ENCODE measurements at regions not wholly inside any gene's neighbourhood (a gene's known extent, or its start where the extent isn't known, plus 50 kb on each side); places are given as distances from the start of the nearest gene placed in this dataset.

GRCh38 chr5:3999929-4000328, 404.3 kb downstream of the IRX1 start:
- Histone ChIP-seq H3K27ac (no peak overlapping the region), H3K36me3 (no peaks in the 10 kb centered on the region), H3K27me3 (no peaks in the 10 kb centered on the region), H3K4me1 (no peaks in the 10 kb centered on the region), H3K4me3 (no peak overlapping the region), H3K9me3 (no peaks in the 10 kb centered on the region)
- ATAC-seq, result no peak
- TF ChIP-seq CTCF (IDR thresholded peaks at IDR 0.05), result no peak
- no peak for TF ChIP-seq POLR2A (IDR thresholded peaks at IDR 0.05)
- DNase-seq, result no peak
- 63% methylated on average over 4 of the region's 4 CpGs for WGBS (ENCODE audit: insufficient coverage, low coverage, low lambda C conversion rate, missing lambda C conversion rate)
- intact Hi-C loops (cut with DNase I), result no loop called here

- 40% methylated on average over 10 of the region's 12 CpGs for WGBS (ENCODE audit: insufficient coverage, low coverage, low lambda C conversion rate, missing lambda C conversion rate)
- ATAC-seq, result no peak
- H3K4me1 ChIP-seq, result no peaks in the 10 kb centered on the region
These were observed 405.4 kb downstream of the IRX1 start for GRCh38 chr5:4001004-4001403.

GRCh38 chr5:4001758-4002533, 406.3 kb downstream of the IRX1 start:
- Histone ChIP-seq H3K4me1 (no peaks in the 10 kb centered on the region), H3K4me3 (no peak overlapping the region), H3K27ac (no peak overlapping the region), H3K9me3 (no peaks in the 10 kb centered on the region), H3K27me3 (no peaks in the 10 kb centered on the region), H3K36me3 (no peaks in the 10 kb centered on the region)
- ATAC-seq (no peak), DNase-seq (no peak)
- 46% methylated on average over 9 of the region's 10 CpGs for WGBS (ENCODE audit: insufficient coverage, low coverage, low lambda C conversion rate, missing lambda C conversion rate)
- no peak for TF ChIP-seq CTCF (IDR thresholded peaks at IDR 0.05)
- TF ChIP-seq POLR2A (IDR thresholded peaks at IDR 0.05), result no peak
- intact Hi-C loops (cut with DNase I), result no loop called here

More at GRCh38 chr5:4001004-4001403, 405.4 kb downstream of the IRX1 start:
- H3K27me3 ChIP-seq, result no peaks in the 10 kb centered on the region
- H3K4me3 ChIP-seq, result no peak overlapping the region
- H3K27ac ChIP-seq, result no peak overlapping the region
- TF ChIP-seq POLR2A (IDR thresholded peaks at IDR 0.05) (no peak), CTCF (IDR thresholded peaks at IDR 0.05) (no peak)
- intact Hi-C loops (cut with DNase I), result no loop called here
- H3K9me3 ChIP-seq, result no peaks in the 10 kb centered on the region
- no peak for DNase-seq
- no peaks in the 10 kb centered on the region for H3K36me3 ChIP-seq

GRCh38 chr5:4005335-4005734, 409.7 kb downstream of the IRX1 start:
- TF ChIP-seq POLR2A (IDR thresholded peaks at IDR 0.05), result no peak
- no peak for TF ChIP-seq CTCF (IDR thresholded peaks at IDR 0.05)
- Histone ChIP-seq H3K27ac (no peak overlapping the region), H3K4me3 (no peak overlapping the region), H3K9me3 (no peaks in the 10 kb centered on the region), H3K27me3 (no peaks in the 10 kb centered on the region), H3K36me3 (no peaks in the 10 kb centered on the region), H3K4me1 (no peaks in the 10 kb centered on the region)
- ATAC-seq, result no peak
- DNase-seq, result no peak
- intact Hi-C loops (cut with DNase I), result no loop called here
- 56% methylated on average over 9 of the region's 11 CpGs for WGBS (ENCODE audit: insufficient coverage, low coverage, low lambda C conversion rate, missing lambda C conversion rate)
